NB4 (cell line): ENCODE measurements at regions not wholly inside any gene's neighbourhood (a gene's known extent, or its start where the extent isn't known, plus 50 kb on each side); places are given as distances from the start of the nearest gene placed in this dataset.

Experiments
- CTCF ChIP-seq: IDR thresholded peaks from one replicate; pipeline ENCODE4 v1.5.1; 2012; ENCODE audit warnings: low read depth, low read length
- POLR2A ChIP-seq: IDR thresholded peaks from 2 replicates; pipeline ENCODE4 v1.6.1; 2011; ENCODE audit warnings: mild to moderate bottlenecking; ENCODE audit not compliant: insufficient read length; ENCODE audit errors: extremely low read depth

GRCh38 chr7:26468625-26469024, 177.0 kb downstream of the SNX10 start:
- TF ChIP-seq POLR2A: no peak
- TF ChIP-seq CTCF: no peak
